ENCODE measurements at regions not wholly inside any gene's neighbourhood (a gene's known extent, or its start where the extent isn't known, plus 50 kb on each side); places are given as distances from the start of the nearest gene placed in this dataset.

GRCh38 chr6:40077736-40078135 lies 143.5 kb upstream of the MOCS1 start:
- no peaks in the 10 kb centered on the region for H3K9me3 ChIP-seq (ENCODE audit: low read length)
- no peaks in the 10 kb centered on the region for H3F3A ChIP-seq (ENCODE audit: insufficient read depth, low read length)
- H3K27me3 ChIP-seq (ENCODE audit: insufficient read depth, low read length) = no peaks in the 10 kb centered on the region
- H3K79me2 ChIP-seq (ENCODE audit: insufficient read depth, low read length) = no peaks in the 10 kb centered on the region
- no peak overlapping the region for H3K4me3 ChIP-seq (ENCODE audit: low read depth, low read length, poor library complexity, severe bottlenecking)
- H3K9me2 ChIP-seq (ENCODE audit: low read depth, low read length) = no peaks in the 10 kb centered on the region
- no peaks in the 10 kb centered on the region for H4K20me1 ChIP-seq (ENCODE audit: insufficient read depth, low read length)
- TF ChIP-seq CTCF (IDR thresholded peaks at IDR 0.05; ENCODE audit: low read length) (no peak), EZH2 (IDR thresholded peaks at IDR 0.05; ENCODE audit: borderline replicate concordance, low read length) (no peak)
- no peak overlapping the region for H3K9ac ChIP-seq (ENCODE audit: low read length)
- no peaks in the 10 kb centered on the region for H3K4me1 ChIP-seq (ENCODE audit: insufficient read depth, low read length, severe bottlenecking)
- H3K4me2 ChIP-seq (ENCODE audit: low read length) = no peak overlapping the region
- no peak overlapping the region for H2AFZ ChIP-seq (ENCODE audit: low read length)
- H3K36me3 ChIP-seq (ENCODE audit: insufficient read depth, low read length) = no peaks in the 10 kb centered on the region
- H3K27ac ChIP-seq (ENCODE audit: low read depth, low read length, poor library complexity, severe bottlenecking) = no peak overlapping the region

- Histone ChIP-seq H3F3A (ENCODE audit: insufficient read depth, low read length) (no peaks in the 10 kb centered on the region), H3K79me2 (ENCODE audit: insufficient read depth, low read length) (no peaks in the 10 kb centered on the region), H3K9me2 (ENCODE audit: low read depth, low read length) (no peaks in the 10 kb centered on the region), H3K36me3 (ENCODE audit: insufficient read depth, low read length) (no peaks in the 10 kb centered on the region), H4K20me1 (ENCODE audit: insufficient read depth, low read length) (no peaks in the 10 kb centered on the region), H3K27me3 (ENCODE audit: insufficient read depth, low read length) (no peaks in the 10 kb centered on the region), H3K9ac (ENCODE audit: low read length) (no peak overlapping the region), H2AFZ (ENCODE audit: low read length) (no peak overlapping the region), H3K27ac (ENCODE audit: low read depth, low read length, poor library complexity, severe bottlenecking) (no peak overlapping the region), H3K9me3 (ENCODE audit: low read length) (no peaks in the 10 kb centered on the region), H3K4me1 (ENCODE audit: insufficient read depth, low read length, severe bottlenecking) (no peaks in the 10 kb centered on the region), H3K4me3 (ENCODE audit: low read depth, low read length, poor library complexity, severe bottlenecking) (no peak overlapping the region), H3K4me2 (ENCODE audit: low read length) (no peak overlapping the region)
- TF ChIP-seq EZH2 (IDR thresholded peaks at IDR 0.05; ENCODE audit: borderline replicate concordance, low read length) (no peak), CTCF (IDR thresholded peaks at IDR 0.05; ENCODE audit: low read length) (no peak)
These were observed 143.1 kb upstream of the MOCS1 start for GRCh38 chr6:40077315-40077714.

- no peaks in the 10 kb centered on the region for H3K9me3 ChIP-seq (ENCODE audit: low read length)
- H3K36me3 ChIP-seq (ENCODE audit: insufficient read depth, low read length) = no peaks in the 10 kb centered on the region
- no peaks in the 10 kb centered on the region for H3F3A ChIP-seq (ENCODE audit: insufficient read depth, low read length)
- H3K27me3 ChIP-seq (ENCODE audit: insufficient read depth, low read length) = no peaks in the 10 kb centered on the region
- no peaks in the 10 kb centered on the region for H4K20me1 ChIP-seq (ENCODE audit: insufficient read depth, low read length)
- H3K4me1 ChIP-seq (ENCODE audit: insufficient read depth, low read length, severe bottlenecking) = no peaks in the 10 kb centered on the region
- H3K4me3 ChIP-seq (ENCODE audit: low read depth, low read length, poor library complexity, severe bottlenecking) = no peak overlapping the region
- no peak overlapping the region for H3K9ac ChIP-seq (ENCODE audit: low read length)
- no peak overlapping the region for H3K27ac ChIP-seq (ENCODE audit: low read depth, low read length, poor library complexity, severe bottlenecking)
- TF ChIP-seq CTCF (IDR thresholded peaks at IDR 0.05; ENCODE audit: low read length) (no peak), EZH2 (IDR thresholded peaks at IDR 0.05; ENCODE audit: borderline replicate concordance, low read length) (no peak)
- no peak overlapping the region for H3K4me2 ChIP-seq (ENCODE audit: low read length)
- no peaks in the 10 kb centered on the region for H3K9me2 ChIP-seq (ENCODE audit: low read depth, low read length)
- H3K79me2 ChIP-seq (ENCODE audit: insufficient read depth, low read length) = no peaks in the 10 kb centered on the region
- no peak overlapping the region for H2AFZ ChIP-seq (ENCODE audit: low read length)
These were observed 140.9 kb upstream of the MOCS1 start for GRCh38 chr6:40075056-40075590.

All from OCI-LY1 (cell line).